Stimulated activated CD8-positive, alpha-beta memory T cell treated with anti-CD3 and anti-CD28 coated beads, Interleukin-12 subunit alpha, Interleukin-12 subunit beta, amount 100 ng/mL, for 24 hours (primary cell): ENCODE measurements at regions not wholly inside any gene's neighbourhood (a gene's known extent, or its start where the extent isn't known, plus 50 kb on each side); places are given as distances from the start of the nearest gene placed in this dataset.

Experiments
- DNase-seq: peaks from one replicate; pipeline ENCODE4 v3.0.0-alpha.2; 2020; ENCODE audit errors: extremely low read depth

GRCh38 chr3:194836661-194837060 is 151.0 kb downstream of the FAM43A start:
- no peak for DNase-seq

GRCh38 chr3:194837457-194838127 is 151.9 kb downstream of the FAM43A start:
- DNase-seq: no peak

- DNase-seq: no peak
Measured at GRCh38 chr3:194838236-194838635, 152.6 kb downstream of the FAM43A start.

GRCh38 chr3:194840661-194841514 is 155.2 kb downstream of the FAM43A start:
- DNase-seq: no peak

- no peak for DNase-seq
Measured at GRCh38 chr3:194841515-194841841, 155.8 kb downstream of the FAM43A start.

- no peak for DNase-seq
Measured at GRCh38 chr3:194843556-194843955, 157.9 kb downstream of the FAM43A start.

GRCh38 chr3:194844046-194844445 is 158.4 kb downstream of the FAM43A start:
- DNase-seq: no peak

- no peak for DNase-seq
Measured at GRCh38 chr3:194849166-194849875, 163.6 kb downstream of the FAM43A start.

GRCh38 chr3:194851254-194851653 is 165.6 kb downstream of the FAM43A start:
- DNase-seq: no peak

- no peak for DNase-seq
Measured at GRCh38 chr3:194851941-194852340, 166.3 kb downstream of the FAM43A start.

GRCh38 chr3:194852345-194852744 is 166.7 kb downstream of the FAM43A start:
- no peak for DNase-seq

GRCh38 chr3:194852831-194853508 is 167.3 kb downstream of the FAM43A start:
- no peak for DNase-seq

- no peak for DNase-seq
Measured at GRCh38 chr3:194854206-194854605, 168.5 kb downstream of the FAM43A start.

GRCh38 chr3:194854659-194855390 is 169.1 kb downstream of the FAM43A start:
- no peak for DNase-seq

- DNase-seq: no peak
Measured at GRCh38 chr3:194856296-194856695, 170.6 kb downstream of the FAM43A start.

GRCh38 chr3:194857469-194858113 is 171.9 kb downstream of the FAM43A start:
- DNase-seq: no peak

GRCh38 chr3:194858382-194858781 is 172.7 kb downstream of the FAM43A start:
- DNase-seq: no peak

GRCh38 chr3:194860725-194861124 is 175.0 kb downstream of the FAM43A start:
- DNase-seq: no peak

GRCh38 chr3:194861375-194861774 is 175.7 kb downstream of the FAM43A start:
- no peak for DNase-seq

- no peak for DNase-seq
Measured at GRCh38 chr3:194865061-194865460, 179.4 kb downstream of the FAM43A start.

GRCh38 chr3:194865615-194866014 is 179.9 kb downstream of the FAM43A start:
- DNase-seq: no peak
